PC-9 (cell line): ENCODE measurements at regions not wholly inside any gene's neighbourhood (a gene's known extent, or its start where the extent isn't known, plus 50 kb on each side); places are given as distances from the start of the nearest gene placed in this dataset.

Experiments
- EZH2 ChIP-seq: fragments of 200-600 bp; sonication (generic); IDR thresholded peaks from 2 replicates; pipeline ENCODE4 v1.8.0; 2017; ENCODE audit warnings: antibody characterized with exemption, low read depth
- TF ChIP-seq, protein P1 (sequence below): fragments of 200-600 bp; sonication (generic); conservative IDR thresholded peaks from 2 replicates; pipeline ENCODE4 v1.6.1; 2017; ENCODE audit warnings: mixed run types, antibody characterized with exemption, mild to moderate bottlenecking, moderate library complexity

DNA sequence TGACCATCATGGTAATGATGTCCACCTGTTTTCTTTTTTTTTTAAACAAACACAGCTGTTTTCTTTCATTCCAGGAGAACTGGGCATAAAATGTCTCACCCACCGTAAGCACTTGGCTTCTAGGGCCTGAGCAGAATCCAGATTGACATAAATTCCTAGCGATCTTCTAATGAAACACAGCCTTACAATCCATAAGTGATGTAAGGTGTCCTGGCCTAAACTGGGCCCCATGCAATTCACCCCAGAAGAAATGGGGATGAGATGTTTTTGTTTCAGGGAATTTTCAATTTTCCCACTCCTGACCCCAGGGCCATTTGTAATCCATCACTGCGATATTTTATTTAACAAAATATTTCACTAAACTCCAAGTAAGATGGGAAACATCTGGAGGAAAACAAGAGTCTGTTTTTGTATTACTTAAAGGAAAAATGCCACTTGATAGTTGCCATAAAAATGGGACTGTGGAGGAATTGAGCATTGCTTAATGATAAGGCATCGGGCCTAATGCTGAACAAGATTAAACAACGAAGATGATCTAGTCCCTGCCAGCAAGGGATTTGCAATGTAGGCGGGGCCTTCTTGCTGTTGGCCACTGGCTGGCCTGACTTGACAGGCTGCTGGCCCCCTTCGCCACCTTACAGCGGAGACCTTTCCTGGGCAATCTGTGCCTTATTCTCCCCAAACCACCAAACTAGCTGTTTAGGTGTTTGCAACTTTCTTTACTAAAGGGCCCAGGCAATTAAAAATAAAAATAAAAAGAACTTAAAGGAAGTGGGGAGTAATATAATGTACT, 183.7 kb downstream of the CD109 start:
- TF ChIP-seq, protein P1, sequence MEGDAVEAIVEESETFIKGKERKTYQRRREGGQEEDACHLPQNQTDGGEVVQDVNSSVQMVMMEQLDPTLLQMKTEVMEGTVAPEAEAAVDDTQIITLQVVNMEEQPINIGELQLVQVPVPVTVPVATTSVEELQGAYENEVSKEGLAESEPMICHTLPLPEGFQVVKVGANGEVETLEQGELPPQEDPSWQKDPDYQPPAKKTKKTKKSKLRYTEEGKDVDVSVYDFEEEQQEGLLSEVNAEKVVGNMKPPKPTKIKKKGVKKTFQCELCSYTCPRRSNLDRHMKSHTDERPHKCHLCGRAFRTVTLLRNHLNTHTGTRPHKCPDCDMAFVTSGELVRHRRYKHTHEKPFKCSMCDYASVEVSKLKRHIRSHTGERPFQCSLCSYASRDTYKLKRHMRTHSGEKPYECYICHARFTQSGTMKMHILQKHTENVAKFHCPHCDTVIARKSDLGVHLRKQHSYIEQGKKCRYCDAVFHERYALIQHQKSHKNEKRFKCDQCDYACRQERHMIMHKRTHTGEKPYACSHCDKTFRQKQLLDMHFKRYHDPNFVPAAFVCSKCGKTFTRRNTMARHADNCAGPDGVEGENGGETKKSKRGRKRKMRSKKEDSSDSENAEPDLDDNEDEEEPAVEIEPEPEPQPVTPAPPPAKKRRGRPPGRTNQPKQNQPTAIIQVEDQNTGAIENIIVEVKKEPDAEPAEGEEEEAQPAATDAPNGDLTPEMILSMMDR = no peak
- no peak for TF ChIP-seq EZH2
